ENCODE measurements at regions not wholly inside any gene's neighbourhood (a gene's known extent, or its start where the extent isn't known, plus 50 kb on each side); places are given as distances from the start of the nearest gene placed in this dataset.

GRCh38 chr13:90395348-90395747 is 952.1 kb upstream of the MIR17HG start:
- Mint-ChIP-seq H3K27me3 (ENCODE audit: low read depth in 2 of 2) (no peaks in the 10 kb centered on the region), H3K36me3 (peaks cover 4% of the 10 kb centered on the region), H3K27ac (no peak overlapping the region), H3K9me3 (peaks cover 16 to 19% of the 10 kb centered on the region in 2 donors), H3K4me1 (no peaks in the 10 kb centered on the region), H3K4me3 (no peak overlapping the region)
- no peak overlapping the region for H3K27ac ChIP-seq (ENCODE audit: low read length)
- H3K27me3 ChIP-seq (ENCODE audit: control insufficient read depth, insufficient read depth, low read length), result no peaks in the 10 kb centered on the region
- no peaks in the 10 kb centered on the region for H3K36me3 ChIP-seq (ENCODE audit: control insufficient read depth, insufficient read depth, low read length)
- H3K4me3 ChIP-seq (ENCODE audit: low read length), result no peak overlapping the region
- no peaks in the 10 kb centered on the region for H3K9me3 ChIP-seq (ENCODE audit: control insufficient read depth, insufficient read depth, low read length)
- ATAC-seq (no peak), DNase-seq (no peak)
- H3K4me1 ChIP-seq (ENCODE audit: control insufficient read depth, insufficient read depth, low read length), result no peaks in the 10 kb centered on the region
- no peak for TF ChIP-seq CTCF (IDR thresholded peaks at IDR 0.05)
- intact Hi-C loops (cut with micrococcal nuclease), result no loop called here

- Histone ChIP-seq H3K9me3 (ENCODE audit: control insufficient read depth, insufficient read depth, low read length) (no peaks in the 10 kb centered on the region), H3K4me1 (ENCODE audit: control insufficient read depth, insufficient read depth, low read length) (no peaks in the 10 kb centered on the region), H3K27ac (ENCODE audit: low read length) (no peak overlapping the region), H3K27me3 (ENCODE audit: control insufficient read depth, insufficient read depth, low read length) (no peaks in the 10 kb centered on the region), H3K36me3 (ENCODE audit: control insufficient read depth, insufficient read depth, low read length) (no peaks in the 10 kb centered on the region), H3K4me3 (ENCODE audit: low read length) (no peak overlapping the region)
- H3K27me3 Mint-ChIP-seq (ENCODE audit: low read depth in 2 of 2), result no peaks in the 10 kb centered on the region
- no peak overlapping the region for H3K4me3 Mint-ChIP-seq
- H3K36me3 Mint-ChIP-seq, result peaks cover 8% of the 10 kb centered on the region
- TF ChIP-seq CTCF (IDR thresholded peaks at IDR 0.05), result no peak
- H3K4me1 Mint-ChIP-seq, result no peaks in the 10 kb centered on the region
- H3K9me3 Mint-ChIP-seq, result peaks cover 17 to 21% of the 10 kb centered on the region in 2 donors
- no peak for ATAC-seq
- H3K27ac Mint-ChIP-seq, result no peak overlapping the region
- no peak for DNase-seq
- intact Hi-C loops (cut with micrococcal nuclease), result no loop called here
- 93% methylated on average over 3 of the region's 3 CpGs for WGBS (ENCODE audit: insufficient coverage)
Observed at GRCh38 chr13:90395846-90396245, 951.6 kb upstream of the MIR17HG start.

- H3K9me3 Mint-ChIP-seq, result peaks cover 13 to 16% of the 10 kb centered on the region in 2 donors
- no peak overlapping the region for H3K27ac Mint-ChIP-seq
- Histone ChIP-seq H3K9me3 (ENCODE audit: control insufficient read depth, insufficient read depth, low read length) (no peaks in the 10 kb centered on the region), H3K4me1 (ENCODE audit: control insufficient read depth, insufficient read depth, low read length) (no peaks in the 10 kb centered on the region), H3K4me3 (ENCODE audit: low read length) (no peak overlapping the region), H3K27me3 (ENCODE audit: control insufficient read depth, insufficient read depth, low read length) (no peaks in the 10 kb centered on the region), H3K36me3 (ENCODE audit: control insufficient read depth, insufficient read depth, low read length) (no peaks in the 10 kb centered on the region), H3K27ac (ENCODE audit: low read length) (no peak overlapping the region)
- no peak for DNase-seq
- H3K4me1 Mint-ChIP-seq, result no peaks in the 10 kb centered on the region
- H3K4me3 Mint-ChIP-seq, result no peak overlapping the region
- no peak for ATAC-seq
- no peaks in the 10 kb centered on the region for H3K27me3 Mint-ChIP-seq (ENCODE audit: low read depth in 2 of 2)
- intact Hi-C loops (cut with micrococcal nuclease), result no loop called here
- H3K36me3 Mint-ChIP-seq, result peaks cover 8% of the 10 kb centered on the region
- no peak for TF ChIP-seq CTCF (IDR thresholded peaks at IDR 0.05)
Observed at GRCh38 chr13:90396266-90396665, 951.2 kb upstream of the MIR17HG start.

- no peaks in the 10 kb centered on the region for H3K4me1 ChIP-seq (ENCODE audit: control insufficient read depth, insufficient read depth, low read length)
- no peaks in the 10 kb centered on the region for H3K36me3 ChIP-seq (ENCODE audit: control insufficient read depth, insufficient read depth, low read length)
- intact Hi-C loops (cut with micrococcal nuclease), result no loop called here
- no peak overlapping the region for H3K4me3 ChIP-seq (ENCODE audit: low read length)
- no peak overlapping the region for H3K4me3 Mint-ChIP-seq
- H3K4me1 Mint-ChIP-seq, result no peaks in the 10 kb centered on the region
- no peak overlapping the region for H3K27ac ChIP-seq (ENCODE audit: low read length)
- H3K9me3 ChIP-seq (ENCODE audit: control insufficient read depth, insufficient read depth, low read length), result no peaks in the 10 kb centered on the region
- WGBS (ENCODE audit: insufficient coverage), result 91% methylated on average over 4 of the region's 4 CpGs
- no peak overlapping the region for H3K27ac Mint-ChIP-seq
- H3K9me3 Mint-ChIP-seq, result peaks cover 10 to 17% of the 10 kb centered on the region in 2 donors
- no peak for DNase-seq
- no peaks in the 10 kb centered on the region for H3K27me3 ChIP-seq (ENCODE audit: control insufficient read depth, insufficient read depth, low read length)
- peaks cover 13% of the 10 kb centered on the region for H3K36me3 Mint-ChIP-seq
- no peaks in the 10 kb centered on the region for H3K27me3 Mint-ChIP-seq (ENCODE audit: low read depth in 2 of 2)
- no peak for TF ChIP-seq CTCF (IDR thresholded peaks at IDR 0.05)
- ATAC-seq, result no peak
Observed at GRCh38 chr13:90397503-90397902, 950.0 kb upstream of the MIR17HG start.
